HG03103 (cell line): ENCODE measurements at regions not wholly inside any gene's neighbourhood (a gene's known extent, or its start where the extent isn't known, plus 50 kb on each side); places are given as distances from the start of the nearest gene placed in this dataset.

Experiments
- ATAC-seq: cut with Tn5 transposase; IDR thresholded peaks from one replicate; pipeline ENCODE4 v1.9.1; 2021; ENCODE audit warnings: low read depth; ENCODE audit not compliant: unreplicated experiment

DNA sequence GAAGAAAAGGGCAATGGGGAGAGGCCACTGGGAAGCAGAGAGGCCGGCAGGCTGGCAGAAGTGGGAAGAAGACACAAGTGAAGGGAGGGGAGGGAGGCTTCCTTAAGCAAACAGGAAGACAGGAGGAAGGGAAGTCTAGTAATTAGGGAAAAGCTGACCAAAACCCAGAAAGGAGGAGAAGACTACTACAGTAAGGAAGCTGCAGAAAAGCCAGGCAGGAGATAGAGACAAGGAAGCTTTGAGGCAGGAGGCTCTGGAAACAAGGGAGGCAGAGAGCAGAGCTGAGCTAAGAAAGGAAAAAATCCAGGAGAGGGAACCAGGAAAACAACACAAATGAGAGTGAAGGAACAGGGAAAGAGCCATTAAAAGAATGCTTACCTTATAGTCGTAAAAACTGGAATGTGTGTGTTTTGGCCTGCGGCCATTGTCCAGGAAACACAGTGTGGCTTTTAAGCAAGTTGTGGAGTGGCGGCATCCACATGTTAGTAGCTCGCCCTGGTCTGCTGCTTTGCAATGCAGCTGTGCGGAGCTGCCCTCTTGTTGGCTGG is 317.1 kb upstream of the CLINT1 start:
- no peak for ATAC-seq

DNA sequence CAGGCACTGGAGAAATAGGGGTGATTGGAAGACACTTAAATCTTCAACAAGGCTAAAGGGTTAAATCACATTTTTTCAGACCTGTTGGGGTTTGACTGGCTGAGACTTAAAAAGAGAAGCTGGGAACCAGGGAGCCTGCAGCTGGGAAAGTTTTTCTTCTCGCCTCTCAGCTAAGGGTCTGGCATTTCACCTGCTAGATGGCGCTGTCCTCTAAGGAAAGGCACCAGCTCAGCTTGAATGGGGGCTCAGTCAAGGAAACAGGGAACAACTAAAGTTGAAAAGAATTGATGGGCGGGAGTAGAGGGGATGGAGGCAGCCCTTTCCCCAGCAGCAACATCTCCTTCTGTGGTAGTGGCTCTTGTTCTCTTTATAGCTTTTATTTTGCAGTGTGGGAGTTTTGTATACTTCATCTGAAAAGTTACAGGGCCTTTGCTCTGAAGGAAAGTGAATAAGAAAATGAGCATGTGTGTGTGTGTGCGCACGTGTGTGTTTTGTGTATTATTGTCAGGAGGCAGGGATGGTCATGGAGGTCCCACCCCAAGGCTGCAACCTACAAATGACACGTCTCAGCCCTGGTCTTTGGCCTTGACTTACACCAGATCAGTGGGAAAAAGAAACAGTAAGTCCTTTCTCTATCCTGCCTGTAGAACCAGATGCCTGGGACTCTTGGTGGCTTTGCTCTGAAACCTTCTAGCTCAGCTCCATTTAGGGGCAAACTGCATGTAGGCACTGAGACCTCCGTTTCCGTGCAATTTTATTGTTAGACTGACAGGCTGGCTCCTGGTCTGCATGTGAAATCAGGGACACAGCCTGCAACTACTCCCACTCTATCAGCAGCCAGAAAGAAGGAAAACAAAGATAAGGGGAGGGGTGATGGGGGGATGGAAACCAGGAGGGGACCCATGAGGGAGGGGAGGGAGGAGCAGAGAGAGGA is 316.2 kb upstream of the CLINT1 start:
- no peak for ATAC-seq

DNA sequence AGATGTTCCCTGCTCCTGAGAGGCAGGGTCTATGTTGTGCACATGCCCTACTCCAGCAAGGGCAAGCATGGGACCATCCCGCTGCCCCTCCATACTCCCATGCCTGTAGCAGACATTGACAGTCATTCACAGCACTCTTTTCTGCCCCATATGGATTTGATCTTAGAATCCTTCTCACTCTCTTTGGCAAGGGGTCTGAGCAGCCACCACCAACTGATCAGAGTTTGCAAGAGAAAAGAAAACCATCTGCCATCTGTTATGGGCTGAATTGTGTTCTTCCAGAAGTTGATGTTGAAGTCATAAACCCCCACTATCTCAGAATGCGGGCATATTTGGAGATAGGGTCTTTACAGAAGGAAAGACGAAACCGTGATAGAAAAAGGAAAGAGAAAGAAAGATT is 315.1 kb upstream of the CLINT1 start:
- no peak for ATAC-seq

DNA sequence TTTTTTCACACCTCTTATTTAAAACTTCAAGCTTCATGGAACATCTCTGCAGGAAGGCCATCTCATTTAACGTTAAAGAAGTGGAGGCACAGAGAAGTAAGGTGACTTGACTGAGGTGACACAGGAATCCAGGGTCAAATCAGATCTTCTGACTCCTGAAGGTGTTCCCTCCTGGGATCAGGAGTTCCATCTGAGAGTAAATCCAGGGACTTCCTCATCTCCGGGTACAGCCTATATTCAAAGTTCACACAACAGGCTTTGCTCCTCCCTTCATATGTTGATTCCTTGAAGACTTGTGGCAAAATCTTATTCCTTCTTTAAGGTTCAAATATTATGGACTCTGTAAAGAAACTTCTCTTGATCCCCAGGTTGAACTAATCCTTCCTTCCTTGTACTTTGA is 313.1 kb upstream of the CLINT1 start:
- no peak for ATAC-seq

DNA sequence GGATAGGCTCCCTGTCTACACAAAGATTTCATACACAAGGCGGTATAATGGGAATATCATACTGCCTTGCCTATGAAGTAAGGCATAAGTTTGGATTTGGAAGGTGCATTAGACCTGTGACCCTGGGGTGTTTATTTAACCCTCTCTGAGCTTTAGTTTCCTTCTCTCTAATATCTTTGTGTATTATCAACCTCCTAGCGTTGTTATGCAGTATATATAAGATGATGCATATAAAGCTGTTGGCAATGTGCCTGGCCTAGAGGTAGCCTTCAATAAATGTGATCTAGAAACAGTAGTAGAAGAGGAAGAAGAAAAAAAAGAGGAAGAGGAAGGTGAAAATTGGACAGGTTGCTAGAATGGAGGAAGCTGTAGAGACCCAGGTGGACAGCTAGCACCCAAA is 311.6 kb upstream of the CLINT1 start:
- ATAC-seq = no peak

DNA sequence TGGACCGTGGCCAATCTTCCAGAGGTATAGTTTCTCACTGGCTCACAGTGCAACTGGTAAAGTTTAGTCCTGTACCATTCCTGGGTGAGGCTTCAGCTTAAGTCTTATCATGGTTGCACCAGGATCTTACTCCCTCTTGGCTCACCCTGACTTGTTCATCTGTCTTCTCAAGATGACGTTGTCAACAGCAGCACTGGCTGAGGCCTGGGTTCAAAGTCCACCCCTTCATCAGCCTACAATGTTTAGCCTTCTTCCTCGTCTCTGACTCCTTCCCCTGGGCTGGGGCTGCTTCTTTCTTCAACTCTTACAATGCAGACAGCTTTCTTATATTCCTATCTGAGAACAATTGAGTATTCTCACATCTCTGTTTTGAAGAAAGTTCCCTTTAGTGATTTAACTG is 311.1 kb upstream of the CLINT1 start:
- ATAC-seq = no peak

DNA sequence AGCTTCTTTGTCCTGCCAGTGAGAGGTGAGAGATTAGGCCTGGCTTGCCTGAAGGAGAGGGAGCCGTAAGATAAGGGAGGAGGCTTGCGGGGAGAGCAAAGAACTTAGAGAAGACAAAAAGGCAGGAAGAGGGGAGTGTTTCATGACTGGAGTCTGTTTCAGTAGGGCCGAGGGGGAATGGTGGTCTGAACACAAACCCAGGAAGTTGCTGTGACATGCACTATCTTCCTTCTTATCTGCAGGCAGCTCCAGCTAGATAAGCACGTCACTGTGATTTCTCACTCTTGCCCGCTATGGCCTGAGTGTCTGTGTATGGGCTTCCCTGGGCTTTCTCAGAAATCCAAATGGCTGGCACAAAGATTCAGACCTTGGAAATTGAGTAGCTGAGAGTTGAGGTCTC is 307.5 kb upstream of the CLINT1 start:
- ATAC-seq = no peak

DNA sequence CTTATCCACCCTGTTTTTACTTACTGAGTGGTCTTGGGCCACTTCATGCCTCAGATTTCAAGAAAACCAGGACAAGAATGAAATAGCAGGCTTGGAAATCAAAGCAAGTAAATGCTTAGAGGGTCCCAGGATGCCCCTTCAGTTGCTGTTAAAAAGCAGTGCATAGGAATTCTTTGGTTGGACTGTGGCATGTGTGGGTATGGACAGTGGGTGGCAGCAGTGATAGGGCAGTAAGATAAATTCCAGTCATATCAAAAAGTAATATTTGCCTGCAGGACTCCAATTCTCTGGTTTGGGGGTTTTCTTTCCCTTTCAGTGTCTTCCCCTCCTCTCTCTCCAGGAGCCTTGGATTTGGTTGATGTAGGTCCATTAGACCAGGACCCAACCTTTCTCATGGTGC is 306.7 kb upstream of the CLINT1 start:
- ATAC-seq = no peak

DNA sequence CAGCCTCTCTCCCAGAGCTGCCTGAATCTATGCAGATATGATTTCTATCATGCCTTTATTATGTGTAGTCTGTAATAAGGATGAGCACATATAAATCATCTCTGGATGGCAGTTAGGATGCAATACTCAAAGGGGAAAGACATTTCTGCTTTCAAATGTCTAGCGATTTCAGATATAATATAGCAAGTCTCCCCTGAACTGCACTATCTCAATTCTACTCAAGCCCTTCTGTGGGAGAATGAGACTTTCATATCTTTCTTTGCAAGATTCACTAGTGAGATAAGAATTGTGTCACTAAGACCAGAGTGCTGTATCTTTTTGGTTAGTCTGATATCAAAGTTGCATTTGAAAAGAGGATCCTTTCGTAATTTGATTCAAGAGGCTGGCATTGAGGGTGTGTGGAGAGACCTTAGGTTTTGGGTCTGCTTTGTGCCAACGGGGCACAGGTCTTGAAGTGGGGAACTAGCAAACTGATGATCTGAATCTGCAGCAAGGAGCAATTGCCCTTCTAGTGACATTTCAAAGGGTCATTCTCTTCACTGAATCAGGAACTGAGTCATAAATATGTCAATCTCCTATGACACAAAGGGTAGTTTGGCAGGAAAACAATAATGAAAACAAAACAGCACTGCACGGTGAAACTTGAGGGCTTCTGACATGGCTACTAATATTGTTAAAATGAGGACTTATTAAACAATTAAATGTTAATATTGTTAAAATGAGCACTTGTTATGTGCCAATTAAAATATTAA is 305.5 kb upstream of the CLINT1 start:
- no peak for ATAC-seq

DNA sequence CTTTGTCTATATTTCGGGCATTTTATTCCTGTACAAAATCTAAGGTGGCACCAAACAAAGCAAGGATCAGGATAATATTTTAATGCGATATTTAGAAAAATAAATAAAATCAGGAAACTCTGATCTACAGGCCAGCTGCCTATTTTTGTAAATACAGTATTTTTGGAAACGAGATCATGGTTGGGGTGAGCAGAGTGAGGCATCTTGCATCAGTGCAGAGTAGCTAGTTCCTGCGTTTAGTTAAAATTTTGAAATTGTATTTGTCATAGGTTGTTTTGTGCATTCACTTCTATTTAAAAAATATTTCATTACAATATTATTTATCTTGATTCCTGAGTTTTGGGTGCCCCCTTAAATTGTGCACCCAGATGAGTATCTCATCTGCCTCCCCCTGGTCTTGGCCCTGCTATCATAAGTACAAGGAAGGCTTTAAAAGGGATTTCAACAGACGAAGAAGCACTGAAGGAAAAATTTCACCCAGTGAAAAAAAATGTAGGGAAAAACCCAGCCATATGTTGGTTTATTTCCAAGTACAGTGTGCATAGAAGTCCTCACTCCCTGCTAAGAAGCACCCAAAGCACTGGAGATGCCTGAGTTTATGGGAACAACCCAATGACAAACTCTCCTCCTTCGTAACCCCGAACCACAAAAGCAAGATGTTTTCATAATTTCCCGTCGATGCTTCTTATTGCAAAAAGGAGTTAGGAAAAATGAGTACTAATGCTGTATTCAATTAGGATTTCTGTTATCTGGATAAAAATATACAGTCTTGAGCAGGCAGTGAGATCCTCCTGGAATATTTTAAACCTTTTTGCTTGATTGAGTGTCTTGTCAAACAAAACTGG is 304.7 kb upstream of the CLINT1 start:
- ATAC-seq = no peak

DNA sequence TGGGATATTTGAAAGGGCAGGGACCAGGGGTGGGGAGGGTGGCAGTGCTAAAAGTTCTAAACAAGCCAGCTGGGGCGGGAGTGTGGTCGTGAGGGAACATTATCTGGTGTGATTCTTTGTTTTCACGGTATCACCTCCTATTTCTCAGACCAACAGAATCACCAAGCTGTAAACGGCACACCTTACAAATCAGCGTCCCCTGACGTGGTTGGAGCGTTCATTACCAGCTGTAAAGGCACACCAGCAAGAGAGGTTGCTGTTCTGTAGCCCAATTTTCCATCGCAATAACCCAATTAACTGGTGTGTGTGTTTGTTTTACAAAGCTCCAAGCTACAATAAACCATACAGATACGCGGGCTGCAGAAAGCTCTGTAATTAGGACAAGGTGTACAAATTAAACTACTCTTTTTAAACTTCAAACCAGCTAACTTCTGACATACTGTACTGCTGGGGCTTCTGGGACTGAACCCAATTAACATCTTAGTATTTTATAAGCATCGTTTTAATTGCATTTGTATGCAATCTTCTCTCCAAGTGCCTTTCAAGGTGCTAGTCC is 303.6 kb upstream of the CLINT1 start:
- no peak for ATAC-seq

DNA sequence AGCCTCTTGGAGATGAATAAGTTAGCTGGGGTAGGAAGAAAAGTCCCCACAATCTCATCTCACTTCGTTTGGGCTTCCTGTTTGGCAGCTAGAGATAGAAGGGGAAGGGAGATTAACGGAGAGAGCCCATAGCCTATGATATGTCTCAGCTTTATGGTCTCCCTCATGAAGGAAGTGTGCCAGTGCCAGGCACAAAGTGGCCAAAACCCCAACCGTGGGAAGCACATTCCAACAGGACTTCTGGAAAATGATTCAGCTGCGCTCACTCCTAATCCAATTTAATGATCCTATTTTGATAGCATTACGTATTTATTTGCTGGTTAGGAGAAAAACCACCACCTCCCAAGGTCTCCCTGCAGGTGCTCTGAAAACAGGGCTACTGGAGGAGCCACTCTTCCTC is 303.1 kb upstream of the CLINT1 start:
- ATAC-seq = no peak

DNA sequence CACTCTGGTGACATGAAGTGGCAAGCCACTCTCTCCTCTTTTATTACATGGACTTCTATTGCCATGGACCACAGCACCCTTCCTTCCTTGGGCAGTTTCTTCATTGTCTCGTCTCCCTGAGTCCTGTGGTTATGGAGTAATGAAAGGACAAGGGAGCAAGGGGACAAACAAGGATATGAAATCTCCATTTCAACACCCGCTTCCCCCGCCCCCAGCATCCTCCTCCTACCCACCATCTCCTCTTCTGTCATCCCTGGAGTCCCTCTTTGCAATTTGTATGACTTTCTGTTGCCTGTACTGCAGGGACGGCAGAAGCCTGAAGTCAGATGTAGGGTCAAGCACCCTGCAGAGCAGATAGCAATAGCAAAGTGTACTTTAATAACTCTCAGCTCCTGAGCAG is 300.7 kb upstream of the CLINT1 start:
- ATAC-seq = no peak

DNA sequence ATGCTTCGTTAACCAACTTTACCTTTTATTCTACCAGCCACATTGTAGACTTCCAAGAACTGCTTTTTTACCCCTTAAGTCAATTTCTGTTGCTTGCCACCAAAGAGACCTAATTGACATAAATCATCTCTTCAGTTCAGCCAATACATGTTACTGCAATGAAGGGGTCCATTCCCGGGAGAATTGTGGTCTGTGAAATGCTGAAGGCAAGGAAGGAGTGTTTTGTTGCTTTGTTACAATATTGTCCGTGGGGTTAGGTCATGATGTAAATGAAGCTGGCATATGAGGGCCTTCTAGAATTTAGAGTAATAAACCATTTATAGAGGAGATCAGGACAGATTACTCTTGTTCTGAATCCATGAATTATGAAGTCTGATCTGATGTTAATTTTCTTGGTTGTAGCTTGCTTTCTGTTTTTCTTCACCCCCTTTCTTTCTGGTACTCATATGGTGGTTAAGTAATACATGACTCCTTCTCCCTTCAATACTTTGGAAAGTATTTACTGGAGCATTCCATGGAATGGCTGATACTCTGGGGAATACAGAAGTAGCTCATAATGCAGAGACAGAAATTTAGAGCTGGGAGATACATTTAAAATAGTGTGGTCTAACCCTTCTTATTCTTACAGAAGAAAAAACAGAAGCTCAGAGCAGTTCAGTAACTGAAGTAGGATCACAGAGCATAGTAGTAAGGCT is 297.0 kb upstream of the CLINT1 start:
- no peak for ATAC-seq

DNA sequence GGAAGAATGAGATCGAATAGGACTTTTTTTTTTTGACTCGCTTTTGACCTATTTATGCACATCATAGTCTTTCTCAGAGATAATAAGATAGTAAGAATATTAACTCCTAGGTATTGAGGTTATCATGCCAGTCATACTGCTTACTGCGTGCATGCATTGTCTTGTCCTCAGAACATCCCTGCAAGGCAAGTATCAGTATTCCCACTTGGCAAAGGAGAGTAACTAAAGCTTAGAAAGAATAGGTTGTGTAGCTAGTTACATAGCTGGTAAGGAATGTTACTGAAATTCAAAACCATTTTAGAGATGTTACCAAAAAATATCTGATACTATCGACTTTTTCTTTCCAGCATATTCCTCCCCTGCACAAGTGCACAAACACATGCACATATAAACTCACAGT is 296.1 kb upstream of the CLINT1 start:
- no peak for ATAC-seq

DNA sequence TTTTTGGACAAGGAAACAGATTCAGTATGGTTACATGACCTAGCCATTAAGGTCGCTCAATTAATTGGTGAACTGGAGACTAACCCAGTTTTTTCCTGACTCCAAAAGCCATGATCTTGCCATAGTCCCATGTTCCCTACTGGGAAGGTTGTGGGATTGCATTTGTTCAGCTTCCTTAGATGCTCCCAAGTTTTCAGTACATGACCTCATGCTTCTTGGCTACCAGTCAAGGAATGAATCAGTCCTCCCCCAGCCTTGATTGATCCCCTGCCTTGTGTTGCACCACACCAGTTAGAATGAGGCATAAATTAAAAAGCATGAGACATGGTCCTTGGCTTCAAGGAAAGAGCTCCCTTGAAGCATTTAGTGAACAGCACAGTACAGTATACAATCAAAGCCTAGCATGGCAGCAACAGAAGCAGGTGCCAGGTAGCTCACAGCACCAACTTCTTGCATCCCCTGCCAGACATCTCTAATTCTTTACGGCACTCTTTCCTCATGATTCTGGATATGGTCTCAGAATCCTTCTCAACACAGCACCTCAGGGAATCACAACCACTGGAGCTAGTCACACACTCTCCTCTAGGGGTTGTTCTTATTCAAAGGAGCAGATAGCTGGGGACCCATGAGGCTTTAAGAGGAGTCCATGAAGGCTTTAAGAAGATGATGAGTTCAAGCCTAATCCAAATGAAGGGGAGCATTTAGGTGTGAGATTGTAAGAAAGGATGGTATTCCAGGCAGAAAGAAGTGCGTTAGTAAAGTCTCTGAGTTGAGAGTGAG is 295.5 kb upstream of the CLINT1 start:
- no peak for ATAC-seq

DNA sequence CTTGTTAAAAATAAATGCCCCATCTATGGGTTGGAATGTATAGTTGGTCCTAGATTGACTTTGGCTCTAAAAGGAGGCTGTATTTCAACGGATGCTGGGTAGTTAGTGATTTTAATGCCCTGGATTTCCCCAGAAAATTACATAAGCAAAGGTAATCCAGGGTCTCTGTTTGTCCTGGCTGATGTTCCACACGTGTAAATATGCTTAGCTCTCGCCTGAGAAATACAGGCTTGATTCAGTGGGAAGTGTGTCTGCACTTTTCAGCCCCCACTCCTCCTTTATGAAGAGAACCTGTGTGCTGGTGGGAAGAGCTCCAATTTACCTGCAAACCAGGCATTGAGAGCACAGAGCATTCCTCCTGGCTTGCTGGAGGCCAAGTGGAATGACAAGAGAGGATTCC is 294.6 kb upstream of the CLINT1 start:
- ATAC-seq = no peak

DNA sequence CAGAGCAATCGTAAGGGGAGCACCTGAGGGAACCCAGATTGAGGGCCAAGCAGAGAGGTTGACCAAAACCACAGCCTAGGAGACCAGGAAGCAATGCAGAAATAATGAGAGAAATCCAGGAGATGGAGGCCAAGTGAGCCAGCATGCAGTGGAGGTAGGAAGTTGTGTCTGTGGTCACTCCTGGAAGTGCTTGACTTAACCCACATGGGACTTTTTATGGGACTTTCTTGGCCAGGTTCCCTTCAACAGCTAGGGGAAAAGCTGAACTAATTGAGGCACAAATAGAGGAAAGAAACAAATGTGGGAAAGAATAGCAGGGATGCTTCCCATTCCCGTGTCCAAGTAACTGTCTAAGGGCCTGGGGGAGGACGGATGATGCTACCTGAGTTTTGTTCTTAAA is 293.2 kb upstream of the CLINT1 start:
- no peak for ATAC-seq

DNA sequence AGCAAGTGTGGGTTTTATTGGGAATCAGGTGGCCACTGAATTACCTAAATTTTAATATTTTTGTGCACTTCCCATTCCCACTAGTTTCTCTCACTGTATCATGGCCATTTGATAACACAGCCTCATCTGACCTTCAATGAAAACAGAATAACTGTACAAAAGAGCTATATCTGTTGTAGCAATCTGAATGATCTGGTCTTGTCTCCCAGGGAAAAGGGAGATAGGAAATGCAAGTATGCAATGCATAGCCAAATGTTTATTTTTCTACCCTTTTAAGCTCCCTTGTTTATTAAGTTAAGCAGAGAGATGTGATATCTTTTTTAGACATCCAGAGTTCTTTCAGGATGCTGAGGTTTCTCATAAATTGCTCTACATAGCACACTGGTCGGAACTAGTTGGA is 288.3 kb upstream of the CLINT1 start:
- ATAC-seq = no peak
